ENCODE measurements at regions not wholly inside any gene's neighbourhood (a gene's known extent, or its start where the extent isn't known, plus 50 kb on each side); places are given as distances from the start of the nearest gene placed in this dataset.

DNA sequence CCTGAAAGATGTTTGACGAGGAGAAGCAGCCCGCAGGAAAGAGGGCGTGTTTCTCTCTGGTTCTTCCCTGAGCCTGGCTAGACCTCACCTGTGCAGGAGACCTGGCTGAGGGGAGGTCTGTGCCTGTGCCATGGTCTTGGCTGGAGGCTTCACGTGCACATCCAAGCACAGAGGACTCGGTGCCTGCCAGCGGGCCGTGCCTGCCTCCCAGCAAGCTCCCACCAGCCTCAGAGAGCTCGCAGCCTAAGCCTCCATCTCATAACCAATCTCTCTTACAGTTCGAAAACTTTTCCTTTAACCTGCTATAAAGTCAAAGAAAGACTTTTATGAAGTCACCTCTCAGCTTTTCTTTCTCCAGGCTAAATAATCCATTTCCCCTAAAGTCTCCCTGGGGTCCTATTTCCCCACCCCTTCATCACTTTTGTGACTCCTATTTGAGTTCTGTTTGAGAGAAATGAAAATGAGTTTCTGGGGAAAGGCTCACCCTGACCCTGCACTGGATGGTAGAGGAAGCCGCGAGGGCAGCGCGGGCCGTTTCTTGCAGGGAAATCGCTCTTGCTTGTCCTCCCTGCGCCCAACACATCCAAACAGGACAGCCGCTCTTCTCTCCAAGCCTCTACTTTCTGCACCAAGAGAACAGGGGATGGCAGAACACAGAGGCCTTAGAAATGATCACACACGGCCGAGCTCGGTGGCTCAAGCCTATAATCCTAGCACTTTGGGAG, 521.0 kb downstream of the SOX11 start:
- no peak for DNase-seq

DNA sequence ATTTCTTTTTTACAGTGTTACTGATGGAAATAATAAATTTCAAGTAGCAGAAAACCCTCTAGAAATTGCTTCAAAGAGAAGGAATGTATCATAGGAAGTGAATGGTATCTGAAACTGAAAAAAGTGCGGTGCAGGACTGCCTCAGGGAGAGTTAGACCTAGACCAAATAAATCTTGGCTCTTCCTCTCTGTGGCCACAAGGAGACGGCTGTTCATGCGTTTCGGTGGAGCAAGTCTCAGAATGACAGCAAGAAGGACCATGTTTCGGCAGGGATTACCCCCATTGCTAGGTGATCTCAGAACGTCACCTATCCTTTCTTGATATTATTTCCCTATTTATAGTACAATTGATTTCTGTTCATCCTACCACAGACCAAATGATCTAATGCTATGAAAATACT, 522.3 kb downstream of the SOX11 start:
- DNase-seq: no peak

DNA sequence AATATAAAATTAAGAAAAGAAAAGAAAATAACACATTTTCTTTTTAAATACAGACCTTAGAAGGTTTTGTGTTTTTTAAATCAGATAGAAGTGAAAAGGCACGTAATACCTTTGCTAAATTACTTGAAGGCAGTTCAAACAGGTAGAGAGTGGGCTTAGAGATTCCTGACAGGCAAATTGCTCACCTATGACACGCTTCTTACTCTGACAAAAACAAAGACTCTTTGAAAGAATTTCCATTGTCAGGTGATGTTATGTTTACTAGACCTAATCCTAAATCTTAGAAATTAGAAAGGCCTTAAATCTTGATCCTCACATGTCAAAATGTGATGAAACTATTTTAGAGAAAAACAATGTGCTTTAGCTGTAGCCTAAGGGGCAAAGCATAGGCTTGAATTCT, 522.9 kb downstream of the SOX11 start:
- no peak for DNase-seq

DNA sequence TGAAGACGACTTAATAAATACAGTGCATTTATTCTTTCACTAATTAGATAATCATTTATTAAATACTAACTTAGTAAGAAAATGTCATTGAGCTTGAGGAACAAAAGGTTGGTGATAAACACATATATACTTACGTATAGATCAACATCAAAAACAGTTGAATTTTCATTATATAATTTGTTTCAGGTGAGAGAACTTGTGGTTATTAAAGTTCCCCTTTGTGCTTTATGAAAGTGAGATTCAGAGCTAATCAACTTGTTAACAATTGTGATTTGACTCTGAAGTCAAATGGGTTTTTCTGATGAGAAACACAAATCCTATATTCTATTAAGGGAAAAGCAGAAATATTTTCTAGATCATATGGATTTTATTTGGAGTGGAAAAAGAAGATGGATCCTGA, 524.0 kb downstream of the SOX11 start:
- DNase-seq: no peak

DNA sequence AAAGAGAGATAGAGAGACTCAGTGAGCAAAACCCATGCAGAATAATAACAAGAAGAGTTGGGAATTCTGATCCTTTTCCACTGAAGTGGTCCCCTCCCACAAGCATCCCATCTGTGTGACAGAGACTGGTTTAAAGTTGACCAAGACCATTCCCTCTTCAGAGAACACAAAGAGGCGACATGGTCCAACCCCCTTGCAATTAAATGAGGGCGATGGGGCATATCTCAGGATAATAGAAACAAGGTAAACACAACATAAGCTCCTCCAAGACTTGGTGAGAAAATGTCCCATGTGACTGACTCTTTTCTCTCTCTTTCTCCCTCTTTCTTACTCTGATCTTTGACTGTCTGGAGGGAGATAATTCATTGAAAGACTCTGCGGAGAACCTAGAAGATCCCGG, 526.7 kb downstream of the SOX11 start:
- no peak for DNase-seq

DNA sequence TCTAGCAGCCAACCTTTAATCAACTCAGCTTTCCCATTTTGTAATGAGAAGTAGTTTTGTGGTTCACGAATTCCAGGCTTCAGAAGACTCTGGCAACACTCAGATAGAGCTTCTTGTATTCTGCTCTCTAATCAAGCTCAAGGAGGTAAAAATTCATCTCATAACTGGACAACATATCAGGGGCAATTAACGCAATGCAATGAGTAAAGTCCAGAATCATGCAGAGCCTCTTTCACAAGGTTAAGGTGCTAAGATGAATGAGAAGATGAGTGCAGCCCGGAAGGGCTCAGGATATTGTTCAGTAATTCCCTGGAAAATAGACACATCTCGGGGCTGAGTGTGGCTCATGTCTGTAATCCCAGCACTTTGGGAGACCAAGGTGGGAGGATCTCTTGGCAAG, 527.7 kb downstream of the SOX11 start:
- no peak for DNase-seq

DNA sequence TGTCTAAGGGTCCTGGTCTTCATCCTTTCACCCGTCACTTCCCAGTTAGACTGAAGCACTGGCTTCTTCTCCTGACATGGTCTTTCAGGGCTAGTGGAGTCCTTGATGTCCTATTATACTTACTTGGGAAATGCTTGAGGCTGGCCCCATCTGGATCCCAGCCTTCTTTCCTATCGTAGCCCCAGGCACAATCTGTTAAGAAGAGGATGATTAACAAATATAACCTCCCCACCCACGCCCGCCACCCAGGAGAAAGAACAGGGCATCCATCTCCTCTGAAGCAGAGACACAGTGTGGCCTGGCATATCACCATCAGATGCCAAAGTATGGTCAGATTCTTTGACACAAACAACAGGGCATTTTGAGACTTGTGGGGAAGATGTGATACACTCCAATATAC, 530.1 kb downstream of the SOX11 start:
- no peak for DNase-seq

DNA sequence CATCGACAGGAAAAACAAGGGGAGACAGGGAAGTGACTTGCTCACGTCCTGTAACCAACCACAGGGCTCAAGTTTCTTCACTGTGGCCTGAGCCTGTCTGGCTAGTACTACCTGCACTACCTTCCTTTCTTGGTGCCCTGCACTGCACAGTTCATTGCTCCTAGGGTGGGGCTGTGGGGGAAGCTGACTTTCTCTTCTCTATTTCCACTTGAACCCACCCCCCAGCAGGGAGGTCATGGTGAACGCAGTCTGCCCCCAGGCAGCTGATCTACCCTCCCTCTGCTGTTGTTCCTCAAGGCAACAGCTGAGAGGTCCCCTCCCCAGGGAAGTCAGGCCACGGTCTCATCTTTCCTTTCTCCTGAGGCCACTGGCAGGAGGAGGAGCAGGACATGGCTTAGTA, 532.1 kb downstream of the SOX11 start:
- DNase-seq: no peak

DNA sequence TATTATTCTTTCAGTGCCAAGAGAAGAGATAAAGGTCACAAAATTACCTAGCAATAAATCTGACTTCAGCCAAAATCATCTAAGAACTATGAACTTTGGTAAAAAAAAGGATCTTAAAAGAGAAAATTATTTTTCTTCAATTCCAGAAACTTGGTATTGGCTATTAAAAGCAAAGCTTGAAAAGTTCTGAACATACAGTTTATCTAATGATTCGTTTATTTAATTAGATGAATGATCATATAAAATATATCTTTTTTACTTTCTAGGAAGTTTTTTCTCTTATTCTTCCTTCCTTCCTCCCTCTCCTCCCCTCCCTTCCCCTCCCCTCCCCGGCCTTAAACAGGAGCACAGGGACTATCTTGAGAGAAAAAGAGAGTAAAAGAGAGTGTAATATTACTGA, 536.1 kb downstream of the SOX11 start:
- DNase-seq: no peak

DNA sequence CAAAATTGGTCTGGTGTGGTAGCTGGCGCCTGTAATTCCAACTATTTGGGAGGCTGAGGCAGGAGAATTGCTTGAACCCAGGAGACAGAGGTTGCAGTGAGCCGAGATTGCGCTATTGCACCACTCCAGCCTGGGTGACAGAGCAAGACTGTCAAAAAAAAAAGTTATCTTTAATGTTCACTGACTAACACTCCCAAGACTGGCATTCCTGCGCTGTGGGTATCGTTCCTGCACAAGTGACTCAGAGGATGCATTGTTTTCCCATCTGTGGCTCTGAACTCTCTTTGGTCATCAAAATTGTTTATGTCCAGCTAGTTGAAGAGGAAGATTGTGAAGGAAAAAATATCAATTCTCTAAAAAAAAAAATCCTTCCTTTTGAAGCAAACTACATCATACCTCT, 539.0 kb downstream of the SOX11 start:
- no peak for DNase-seq

DNA sequence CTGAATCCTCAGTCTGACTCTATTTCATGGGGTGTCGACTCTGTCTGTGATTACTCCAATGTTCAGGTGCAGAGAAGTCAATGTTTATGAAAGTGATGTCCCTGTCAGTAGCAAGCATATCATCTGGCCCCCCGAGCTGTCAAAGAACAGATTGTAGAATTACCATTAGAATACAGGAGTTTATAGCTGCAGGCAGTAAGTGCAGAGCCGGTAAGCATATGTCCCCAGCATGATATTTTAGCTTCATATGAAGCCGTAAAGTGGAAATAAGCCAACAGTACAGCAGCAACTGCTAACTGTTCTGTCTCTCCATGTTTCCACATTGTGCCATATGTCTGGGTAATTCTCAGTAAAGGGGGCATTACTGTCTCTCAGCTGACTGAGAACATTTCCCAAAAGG, 541.8 kb downstream of the SOX11 start:
- no peak for DNase-seq

DNA sequence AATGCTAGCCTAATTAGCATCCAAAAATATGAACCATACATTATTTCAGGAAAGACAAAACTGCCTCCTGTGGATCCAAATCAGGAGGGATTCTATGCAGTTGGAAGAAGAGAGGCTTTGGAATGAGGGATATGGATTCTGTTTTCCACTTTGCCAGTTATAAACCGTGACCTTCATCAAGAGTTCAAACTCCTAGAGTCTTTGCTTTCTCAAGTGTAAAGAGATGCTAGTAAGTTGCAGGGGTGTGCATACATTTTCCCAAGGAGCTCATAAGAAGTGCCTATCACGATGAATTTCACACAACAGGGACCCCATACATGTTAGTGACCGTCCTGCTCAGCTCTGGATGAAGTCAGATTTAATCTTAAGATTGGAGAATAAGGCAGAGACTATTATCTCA, 542.5 kb downstream of the SOX11 start:
- no peak for DNase-seq

DNA sequence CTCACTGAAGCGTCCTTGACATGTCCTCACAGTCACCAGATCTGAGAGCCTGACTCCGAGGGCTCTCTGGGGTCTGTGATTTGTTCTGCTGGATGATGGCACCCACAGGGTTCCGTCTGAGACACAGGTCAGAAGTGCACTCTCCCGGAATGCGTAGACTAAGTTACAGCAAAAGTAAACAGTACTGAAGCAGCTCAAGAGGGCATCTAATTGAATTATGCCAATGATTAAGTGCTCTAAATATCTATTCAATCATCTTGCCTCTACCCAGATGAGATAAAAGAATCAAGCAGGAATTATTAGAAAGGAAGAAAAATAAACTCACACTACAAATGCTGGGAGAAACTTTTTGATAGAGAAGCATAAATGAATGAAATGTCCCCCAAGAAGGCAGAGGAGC, 544.1 kb downstream of the SOX11 start:
- no peak for DNase-seq

DNA sequence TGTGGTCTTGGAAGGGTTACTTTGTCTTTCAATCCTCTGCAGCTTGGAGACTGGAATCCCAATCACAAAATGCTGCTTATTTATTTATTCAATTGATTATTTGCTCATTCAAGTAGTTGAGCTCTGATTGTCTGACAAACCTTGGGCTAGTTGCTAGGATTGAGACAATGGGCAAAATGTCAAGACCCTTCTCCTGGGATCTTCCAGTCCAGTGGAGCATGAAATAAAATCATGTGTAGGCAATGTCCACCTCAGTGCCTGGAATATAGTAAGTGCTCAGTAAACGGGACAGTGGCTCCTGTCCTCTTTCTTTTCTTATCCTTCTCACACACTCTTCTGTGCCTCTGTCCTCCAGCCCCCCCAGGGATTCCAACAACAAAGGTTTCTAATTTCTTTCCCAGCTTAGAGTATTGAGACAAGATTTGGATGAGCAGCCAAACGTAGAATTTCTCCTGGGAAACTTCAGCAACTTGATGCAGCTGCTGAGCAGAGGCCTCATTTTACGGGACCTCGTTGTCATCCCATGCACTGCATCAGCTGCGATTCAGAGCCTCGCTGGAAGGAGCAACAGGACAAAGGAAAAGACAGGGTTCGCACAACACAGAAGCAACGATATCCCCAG, 545.0 kb downstream of the SOX11 start:
- no peak for DNase-seq

DNA sequence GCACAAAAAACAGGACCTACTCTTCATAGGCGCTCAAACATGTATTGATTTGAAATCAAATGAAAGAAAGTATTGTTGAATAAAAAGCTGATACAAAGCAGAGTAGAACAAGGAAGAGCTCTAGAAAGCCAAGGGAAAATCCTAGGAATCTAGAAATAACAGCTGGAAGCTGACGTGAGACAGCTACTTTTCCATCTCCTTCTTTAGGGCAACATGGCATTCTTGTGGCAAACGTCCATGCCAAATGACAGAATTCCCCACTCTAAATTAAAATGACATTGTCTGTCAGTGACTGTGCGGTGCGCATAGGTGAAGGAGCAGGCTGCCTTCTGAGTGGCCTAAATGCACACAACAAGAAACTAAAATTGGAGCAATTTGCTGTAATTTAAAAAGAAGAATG, 557.4 kb downstream of the SOX11 start:
- DNase-seq: no peak

DNA sequence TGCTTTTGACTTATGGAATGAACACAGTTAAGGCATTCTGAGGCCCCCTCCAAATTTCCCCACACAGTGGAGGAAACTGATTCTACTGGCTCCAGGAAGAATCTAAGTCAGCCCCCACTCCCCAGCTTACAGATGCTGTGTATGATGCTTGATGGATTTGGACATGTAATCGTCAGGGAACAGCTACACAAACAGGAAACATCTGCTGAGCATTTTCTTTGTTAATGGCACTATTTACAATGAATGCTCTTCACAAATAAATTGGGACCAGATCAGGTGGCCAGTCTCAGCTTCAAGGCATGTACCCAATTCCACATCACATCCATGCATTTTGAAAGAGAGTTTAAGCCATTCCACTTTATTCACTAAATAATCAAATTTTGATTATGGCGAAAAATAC, 562.3 kb downstream of the SOX11 start:
- DNase-seq: no peak

DNA sequence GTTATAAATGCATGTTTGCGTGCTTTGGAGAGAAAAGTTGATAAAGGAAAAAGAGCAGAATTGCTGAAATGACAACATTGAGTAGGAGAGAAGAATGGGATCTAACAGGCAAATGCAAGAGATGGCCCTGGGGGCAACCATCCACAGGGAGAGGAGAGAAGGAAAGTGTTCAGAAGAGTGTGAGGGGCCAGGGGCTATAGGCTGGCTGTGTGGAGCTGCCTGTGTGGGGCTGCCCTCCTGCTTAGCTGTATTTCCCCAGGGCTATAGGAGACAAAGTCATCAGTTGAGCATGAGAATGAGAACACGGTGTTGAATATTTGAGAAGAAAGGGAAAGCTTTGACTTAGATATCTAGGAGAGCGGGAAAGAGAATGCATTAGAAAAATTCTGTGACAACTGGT, 572.0 kb downstream of the SOX11 start:
- no peak for DNase-seq

DNA sequence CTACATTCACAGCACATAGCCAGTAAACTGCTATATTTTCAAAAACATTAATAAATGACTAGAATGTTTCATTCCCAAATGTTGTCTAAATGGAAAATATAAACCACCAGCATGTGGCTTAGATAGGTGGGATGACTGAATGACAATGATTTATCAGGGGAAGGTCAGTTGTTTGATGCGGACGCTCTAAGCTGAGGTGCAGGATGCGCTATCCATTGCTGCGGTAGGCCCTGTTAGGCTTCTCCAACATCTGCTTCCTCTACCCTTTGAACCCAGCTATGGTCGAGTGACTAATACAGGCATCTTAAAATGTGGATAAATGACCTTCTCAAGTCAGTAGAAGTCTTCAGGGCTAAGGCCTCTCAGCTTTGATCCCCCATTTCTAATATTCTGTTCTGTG, 584.2 kb downstream of the CMPK2 start:
- DNase-seq: no peak

DNA sequence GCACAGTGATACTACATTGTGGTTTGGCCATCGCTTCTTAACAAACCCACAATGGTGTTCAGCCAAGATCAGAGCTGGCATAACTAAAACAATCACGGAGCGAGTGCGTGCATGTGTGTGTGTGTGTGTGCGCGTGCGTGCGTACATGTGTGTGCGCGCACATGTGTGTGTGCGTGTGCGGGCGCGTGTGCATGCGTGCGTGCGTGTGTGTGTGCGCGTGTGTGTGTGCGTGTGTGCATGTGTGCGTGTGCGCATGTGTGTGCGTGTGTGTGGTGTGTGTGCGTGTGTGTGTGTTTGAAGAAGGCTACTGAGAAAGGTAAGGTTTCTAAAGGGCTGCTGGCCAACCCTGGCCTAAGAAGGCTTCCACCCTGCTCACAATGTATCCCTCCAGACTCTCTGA, 582.4 kb downstream of the CMPK2 start:
- DNase-seq: no peak

DNA sequence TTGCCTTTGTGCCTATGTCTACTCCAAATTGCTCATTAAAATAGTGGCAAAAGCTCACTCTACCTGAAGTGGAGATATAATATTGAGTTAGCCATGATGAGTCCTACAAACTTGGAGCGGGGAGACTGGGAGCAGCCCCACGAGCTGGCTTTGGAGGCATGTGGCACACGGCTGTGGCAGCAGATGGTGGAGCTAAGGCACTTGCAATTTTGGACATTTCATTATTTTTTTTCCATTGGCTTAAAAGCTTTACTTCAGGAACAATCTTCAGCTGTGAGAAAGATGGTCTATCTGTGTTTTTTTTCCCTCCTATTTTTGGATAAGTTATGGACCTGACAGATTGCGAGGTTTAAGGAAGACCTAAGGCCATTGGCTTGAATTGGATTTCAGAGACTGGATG, 578.3 kb downstream of the CMPK2 start:
- DNase-seq: no peak

DNA sequence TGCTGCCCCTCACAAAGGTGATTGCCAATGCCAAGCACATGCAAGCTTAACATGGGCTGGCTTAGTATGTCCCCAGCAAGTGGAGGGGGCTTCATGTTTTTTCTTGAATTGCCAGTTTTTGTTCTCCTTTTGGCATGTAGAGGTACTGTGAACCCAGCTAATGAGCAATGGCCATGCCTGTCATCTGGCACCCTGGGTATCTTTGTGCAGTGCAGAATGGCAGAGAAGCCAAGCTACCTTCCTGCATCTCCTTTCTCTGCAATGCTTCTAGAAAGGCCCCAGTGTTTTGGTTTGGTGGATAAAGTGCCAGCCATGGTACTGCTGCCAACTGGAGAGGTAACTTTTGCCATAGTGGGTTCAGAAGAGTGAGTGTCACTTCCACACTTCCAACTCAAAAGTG, 576.9 kb downstream of the CMPK2 start:
- DNase-seq: no peak

DNA sequence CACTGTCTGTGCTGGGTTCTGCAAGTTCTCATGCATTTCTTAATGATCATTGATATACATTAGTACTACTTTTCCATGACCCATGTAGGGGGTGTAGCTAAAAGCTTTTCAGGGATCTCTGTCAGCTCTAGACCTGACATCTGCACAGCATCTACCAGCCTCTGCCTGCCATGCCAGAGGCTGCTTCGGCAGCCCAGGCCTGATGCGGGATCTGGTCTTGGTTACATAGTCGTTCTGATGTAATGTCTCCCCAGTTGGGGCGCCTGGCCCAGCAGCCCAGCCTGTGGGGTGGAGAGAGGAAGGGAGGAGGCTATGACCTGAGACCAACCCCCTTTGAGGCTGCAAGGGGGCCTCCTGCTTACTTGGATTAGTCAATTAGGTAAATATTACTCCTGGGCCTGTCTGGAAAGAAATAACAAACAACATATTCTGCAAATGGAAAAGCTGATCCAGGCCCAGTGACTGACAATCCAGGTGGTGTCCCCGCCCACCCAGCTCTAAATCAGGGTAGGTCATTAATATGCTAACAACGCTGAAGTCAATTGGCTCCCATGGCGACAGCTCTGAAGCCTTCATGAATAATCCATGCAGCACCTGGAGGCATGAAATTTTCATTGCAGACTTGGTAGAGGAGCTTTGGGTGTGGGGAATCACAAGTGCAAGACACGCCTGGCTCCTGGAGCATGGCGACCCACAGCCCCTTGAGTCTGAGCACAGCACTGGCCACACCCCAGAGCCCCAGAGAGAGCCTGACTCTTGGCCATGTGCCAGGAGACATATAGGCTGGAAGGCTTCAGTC, 575.3 kb downstream of the CMPK2 start:
- DNase-seq: no peak

DNA sequence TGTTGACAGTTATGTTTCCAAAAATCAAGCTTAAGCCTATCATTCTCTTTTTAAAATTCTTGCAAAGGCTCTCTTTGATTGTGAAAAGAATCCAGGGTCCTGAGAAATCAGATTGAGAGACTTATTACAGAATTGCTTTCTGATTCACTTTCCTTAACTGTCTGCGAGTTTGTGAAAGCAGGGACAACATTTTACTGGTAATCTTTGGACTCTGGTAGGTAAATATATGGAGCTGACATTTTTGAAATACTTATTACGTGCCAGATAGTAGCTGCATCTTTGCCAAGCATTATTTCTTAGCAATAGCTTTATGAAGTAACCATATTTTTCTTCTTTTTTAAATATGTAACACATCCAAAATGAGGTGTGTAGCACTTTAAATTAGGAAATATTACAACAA, 570.9 kb downstream of the CMPK2 start:
- DNase-seq: no peak

DNA sequence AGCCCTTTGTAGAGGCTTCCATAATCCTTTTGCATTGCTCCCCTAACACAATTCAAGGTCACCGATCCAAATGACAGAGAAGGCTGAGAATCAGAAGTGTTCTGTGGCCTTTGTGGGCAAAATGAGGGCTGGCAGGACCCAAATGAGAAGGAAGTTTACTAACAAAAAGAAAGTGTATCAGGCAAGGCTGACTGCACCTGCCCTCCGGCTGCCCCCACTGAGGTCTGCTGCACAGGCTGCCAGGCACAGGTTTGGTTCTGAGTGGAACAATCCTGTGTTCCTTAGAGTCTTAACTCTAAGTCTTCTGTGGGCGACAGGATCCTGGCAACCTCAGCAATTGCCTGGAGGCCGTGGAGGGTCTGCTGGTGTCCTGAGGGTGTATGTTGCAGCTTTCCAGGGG, 568.5 kb downstream of the CMPK2 start:
- DNase-seq: no peak
